ENCODE measurements at regions not wholly inside any gene's neighbourhood (a gene's known extent, or its start where the extent isn't known, plus 50 kb on each side); places are given as distances from the start of the nearest gene placed in this dataset.

DNA sequence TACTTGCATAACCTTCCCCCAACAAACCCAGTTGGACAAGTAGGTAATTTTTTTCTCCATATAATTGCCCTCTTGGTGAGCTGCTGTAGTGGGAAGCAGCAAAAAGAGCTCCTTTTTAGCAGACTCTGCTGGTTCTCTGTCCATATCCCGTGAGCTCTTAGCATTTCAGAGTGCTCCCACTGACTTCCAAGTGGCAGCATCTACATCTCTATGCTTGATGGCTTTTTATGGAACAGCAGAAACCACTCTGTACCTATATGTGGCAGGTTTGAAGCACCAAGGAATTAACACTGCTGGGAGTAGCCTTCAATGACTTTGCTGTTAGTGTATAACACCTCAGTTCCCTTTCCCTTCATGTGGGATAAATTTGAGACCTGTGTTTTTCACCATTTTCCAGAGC lies 168.4 kb upstream of the NHS start:
- intact Hi-C loops (cut with micrococcal nuclease; ENCODE audit: unreplicated experiment) (no loop called here), in situ Hi-C loops (cut with HindIII; ENCODE audit: low pct_unique_long_range_greater_than_20kb, low sequenced_read_pairs) (no loop called here)
- CTCF ChIA-PET: no interaction called here
- TF ChIP-seq POLR2AphosphoS5 (IDR thresholded peaks at IDR 0.05; ENCODE audit: low read depth, low read length): no peak
- TF ChIP-seq TCF7L2 (IDR thresholded peaks at IDR 0.05; ENCODE audit: low read depth, low read length): no peak
- no peak for TF ChIP-seq SIN3A (IDR thresholded peaks at IDR 0.05; ENCODE audit: borderline replicate concordance, insufficient read depth, low read depth, low read length)
- TF ChIP-seq, protein P1, sequence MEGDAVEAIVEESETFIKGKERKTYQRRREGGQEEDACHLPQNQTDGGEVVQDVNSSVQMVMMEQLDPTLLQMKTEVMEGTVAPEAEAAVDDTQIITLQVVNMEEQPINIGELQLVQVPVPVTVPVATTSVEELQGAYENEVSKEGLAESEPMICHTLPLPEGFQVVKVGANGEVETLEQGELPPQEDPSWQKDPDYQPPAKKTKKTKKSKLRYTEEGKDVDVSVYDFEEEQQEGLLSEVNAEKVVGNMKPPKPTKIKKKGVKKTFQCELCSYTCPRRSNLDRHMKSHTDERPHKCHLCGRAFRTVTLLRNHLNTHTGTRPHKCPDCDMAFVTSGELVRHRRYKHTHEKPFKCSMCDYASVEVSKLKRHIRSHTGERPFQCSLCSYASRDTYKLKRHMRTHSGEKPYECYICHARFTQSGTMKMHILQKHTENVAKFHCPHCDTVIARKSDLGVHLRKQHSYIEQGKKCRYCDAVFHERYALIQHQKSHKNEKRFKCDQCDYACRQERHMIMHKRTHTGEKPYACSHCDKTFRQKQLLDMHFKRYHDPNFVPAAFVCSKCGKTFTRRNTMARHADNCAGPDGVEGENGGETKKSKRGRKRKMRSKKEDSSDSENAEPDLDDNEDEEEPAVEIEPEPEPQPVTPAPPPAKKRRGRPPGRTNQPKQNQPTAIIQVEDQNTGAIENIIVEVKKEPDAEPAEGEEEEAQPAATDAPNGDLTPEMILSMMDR (IDR thresholded peaks at IDR 0.05): no peak
- TF ChIP-seq, protein P2, sequence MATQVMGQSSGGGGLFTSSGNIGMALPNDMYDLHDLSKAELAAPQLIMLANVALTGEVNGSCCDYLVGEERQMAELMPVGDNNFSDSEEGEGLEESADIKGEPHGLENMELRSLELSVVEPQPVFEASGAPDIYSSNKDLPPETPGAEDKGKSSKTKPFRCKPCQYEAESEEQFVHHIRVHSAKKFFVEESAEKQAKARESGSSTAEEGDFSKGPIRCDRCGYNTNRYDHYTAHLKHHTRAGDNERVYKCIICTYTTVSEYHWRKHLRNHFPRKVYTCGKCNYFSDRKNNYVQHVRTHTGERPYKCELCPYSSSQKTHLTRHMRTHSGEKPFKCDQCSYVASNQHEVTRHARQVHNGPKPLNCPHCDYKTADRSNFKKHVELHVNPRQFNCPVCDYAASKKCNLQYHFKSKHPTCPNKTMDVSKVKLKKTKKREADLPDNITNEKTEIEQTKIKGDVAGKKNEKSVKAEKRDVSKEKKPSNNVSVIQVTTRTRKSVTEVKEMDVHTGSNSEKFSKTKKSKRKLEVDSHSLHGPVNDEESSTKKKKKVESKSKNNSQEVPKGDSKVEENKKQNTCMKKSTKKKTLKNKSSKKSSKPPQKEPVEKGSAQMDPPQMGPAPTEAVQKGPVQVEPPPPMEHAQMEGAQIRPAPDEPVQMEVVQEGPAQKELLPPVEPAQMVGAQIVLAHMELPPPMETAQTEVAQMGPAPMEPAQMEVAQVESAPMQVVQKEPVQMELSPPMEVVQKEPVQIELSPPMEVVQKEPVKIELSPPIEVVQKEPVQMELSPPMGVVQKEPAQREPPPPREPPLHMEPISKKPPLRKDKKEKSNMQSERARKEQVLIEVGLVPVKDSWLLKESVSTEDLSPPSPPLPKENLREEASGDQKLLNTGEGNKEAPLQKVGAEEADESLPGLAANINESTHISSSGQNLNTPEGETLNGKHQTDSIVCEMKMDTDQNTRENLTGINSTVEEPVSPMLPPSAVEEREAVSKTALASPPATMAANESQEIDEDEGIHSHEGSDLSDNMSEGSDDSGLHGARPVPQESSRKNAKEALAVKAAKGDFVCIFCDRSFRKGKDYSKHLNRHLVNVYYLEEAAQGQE (IDR thresholded peaks at IDR 0.05; ENCODE audit: insufficient read depth in 1 of 2, low read depth in 2 of 2, low read length in 1 of 2): no peak
- POLR2A ChIA-PET: no interaction called here
- ATAC-seq (no peak), DNase-seq (ENCODE audit: low read depth, low spot score) (no peak)
- H3K36me3 ChIP-seq (ENCODE audit: control insufficient read depth, insufficient read depth, low read length): no peaks in the 10 kb centered on the region
- BruUV-seq (replicated peaks): no TSS peak
- H3K9me3 ChIP-seq (ENCODE audit: control insufficient read depth, insufficient read depth, low read depth, low read length): no peaks in the 10 kb centered on the region
- no peaks in the 10 kb centered on the region for H3K4me1 ChIP-seq (ENCODE audit: control insufficient read depth, insufficient read depth, low read length)
- H3K4me3 ChIP-seq (ENCODE audit: low read depth in 2 of 2, low read length in 2 of 2): no peak overlapping the region
- H3K27me3 ChIP-seq (ENCODE audit: control insufficient read depth, insufficient read depth, low read length): no peaks in the 10 kb centered on the region
- H3K27ac ChIP-seq (ENCODE audit: low read length): no peak overlapping the region

DNA sequence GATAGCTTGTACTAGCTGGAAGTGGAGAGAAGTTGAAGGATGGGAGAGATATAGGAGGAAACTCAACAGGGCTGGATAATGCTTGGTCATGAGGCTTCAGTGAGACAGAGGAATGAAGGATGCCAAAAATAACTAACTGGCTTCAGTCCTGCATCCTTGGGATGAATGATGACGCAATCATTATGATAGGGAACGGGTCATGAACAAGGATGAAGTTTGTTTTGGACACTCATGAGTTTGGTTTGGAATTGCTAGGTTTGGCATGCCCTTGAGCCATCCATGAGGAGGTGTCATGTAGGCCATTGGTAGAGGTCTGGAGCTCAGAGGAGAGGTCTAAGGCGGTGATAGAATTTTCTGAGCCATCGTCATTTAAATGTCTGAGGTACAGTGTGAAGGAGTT lies 160.0 kb upstream of the NHS start:
- intact Hi-C loops (cut with micrococcal nuclease; ENCODE audit: unreplicated experiment): no loop called here
- in situ Hi-C loops (cut with HindIII; ENCODE audit: low pct_unique_long_range_greater_than_20kb, low sequenced_read_pairs): no loop called here
- POLR2A ChIA-PET: no interaction called here
- H3K27me3 ChIP-seq (ENCODE audit: control insufficient read depth, insufficient read depth, low read length): no peaks in the 10 kb centered on the region
- H3K9me3 ChIP-seq (ENCODE audit: control insufficient read depth, insufficient read depth, low read depth, low read length): no peaks in the 10 kb centered on the region
- H3K4me1 ChIP-seq (ENCODE audit: control insufficient read depth, insufficient read depth, low read length): no peaks in the 10 kb centered on the region
- DNase-seq (ENCODE audit: low read depth, low spot score) (no peak), ATAC-seq (no peak)
- TF ChIP-seq, protein P2 (IDR thresholded peaks at IDR 0.05; ENCODE audit: insufficient read depth in 1 of 2, low read depth in 2 of 2, low read length in 1 of 2): no peak
- TF ChIP-seq, protein P1 (IDR thresholded peaks at IDR 0.05): no peak
- TF ChIP-seq TCF7L2 (IDR thresholded peaks at IDR 0.05; ENCODE audit: low read depth, low read length) (no peak), SIN3A (IDR thresholded peaks at IDR 0.05; ENCODE audit: borderline replicate concordance, insufficient read depth, low read depth, low read length) (no peak), POLR2AphosphoS5 (IDR thresholded peaks at IDR 0.05; ENCODE audit: low read depth, low read length) (no peak)
- H3K27ac ChIP-seq (ENCODE audit: low read length): no peak overlapping the region
- BruUV-seq (replicated peaks): no TSS peak
- CTCF ChIA-PET: no interaction called here
- H3K4me3 ChIP-seq (ENCODE audit: low read depth in 2 of 2, low read length in 2 of 2): no peak overlapping the region
- H3K36me3 ChIP-seq (ENCODE audit: control insufficient read depth, insufficient read depth, low read length): no peaks in the 10 kb centered on the region
